Common myeloid progenitor, CD34-positive (primary cell): ENCODE measurements at regions not wholly inside any gene's neighbourhood (a gene's known extent, or its start where the extent isn't known, plus 50 kb on each side); places are given as distances from the start of the nearest gene placed in this dataset.

Source experiments
- CTCF ChIA-PET: fragments of 350-600 bp; sonication (Branson Sonifier 250); formaldehyde crosslinking; loops from one replicate; lab custom pipeline; 2021; ENCODE audit warnings: antibody characterized with exemption; lab: Charles Lee
- POLR2A ChIA-PET: fragments of 350-600 bp; sonication (Branson Sonifier 250); formaldehyde crosslinking; loops from one replicate; lab custom pipeline; 2021; ENCODE audit warnings: antibody characterized with exemption; lab: Charles Lee
- DNase-seq, 3 donors: peaks; one replicate each; pipeline versions ENCODE4 v3.0.0 to v3.0.0-alpha.2; 2013
- H3K27ac ChIP-seq, 2 experiments: 1 replicate in 1 of 2; 2 replicates in 1 of 2; pipeline ENCODE4 v1.7.0; 2013; ENCODE audit warnings: inconsistent platforms in 2 of 2, low read length in 2 of 2, mild to moderate bottlenecking in 2 of 2, low read depth in 1 of 2, moderate library complexity in 1 of 2; ENCODE audit not compliant: severe bottlenecking in 2 of 2, insufficient read depth in 1 of 2, poor library complexity in 1 of 2
- H3K27me3 ChIP-seq, 5 experiments: replicated peaks in 2 of 5; 1 replicate in 3 of 5; 2 replicates in 2 of 5; pipeline versions ENCODE4 v1.6.1 to v1.7.0; 2013; ENCODE audit warnings: low read length in 4 of 5, mild to moderate bottlenecking in 2 of 5, moderate library complexity in 2 of 5, inconsistent platforms in 1 of 5; ENCODE audit not compliant: insufficient read depth in 5 of 5, control insufficient read depth in 4 of 5
- H3K36me3 ChIP-seq, 4 experiments: 1 replicate in 2 of 4; 2 replicates in 2 of 4; pipeline versions ENCODE4 v1.6.1 to v1.7.0; 2013; ENCODE audit warnings: low read length in 3 of 4, control low read depth in 1 of 4, mild to moderate bottlenecking in 1 of 4; ENCODE audit not compliant: control insufficient read depth in 4 of 4, insufficient read depth in 4 of 4
- H3K4me1 ChIP-seq, 4 experiments: 1 replicate in 3 of 4; 2 replicates in 1 of 4; pipeline versions ENCODE4 v1.6.1 to v1.7.1; 2013; ENCODE audit warnings: low read length in 3 of 4, mild to moderate bottlenecking in 3 of 4, control low read depth in 1 of 4, inconsistent platforms in 1 of 4, moderate library complexity in 1 of 4; ENCODE audit not compliant: control insufficient read depth in 4 of 4, insufficient read depth in 4 of 4; ENCODE audit errors: control extremely low read depth in 1 of 4
- H3K4me3 ChIP-seq, 7 experiments: 1 replicate in 4 of 7; 2 replicates in 3 of 7; pipeline versions ENCODE4 v1.5.1 to v1.7.0; 2013; ENCODE audit warnings: mild to moderate bottlenecking in 7 of 7, low read length in 6 of 7, moderate library complexity in 6 of 7, inconsistent platforms in 2 of 7, low read depth in 2 of 7, control low read depth in 1 of 7; ENCODE audit not compliant: insufficient read depth in 4 of 7, control insufficient read depth in 1 of 7; ENCODE audit errors: extremely low read depth in 1 of 7
- H3K9me3 ChIP-seq, 5 experiments: 1 replicate in 4 of 5; 2 replicates in 1 of 5; pipeline versions ENCODE4 v1.6.1 to v1.7.1; 2013; ENCODE audit warnings: low read length in 4 of 5, mild to moderate bottlenecking in 2 of 5, inconsistent platforms in 1 of 5, low read depth in 1 of 5, moderate library complexity in 1 of 5; ENCODE audit not compliant: control insufficient read depth in 4 of 5, insufficient read depth in 2 of 5; ENCODE audit errors: control extremely low read depth in 1 of 5
- WGBS: methylation state at CpG from one replicate; pipeline ENCODE4 v1.1.5; 2013; ENCODE audit not compliant: insufficient coverage; 5-methylcytosine and 5-hydroxymethylcytosine counted together

DNA sequence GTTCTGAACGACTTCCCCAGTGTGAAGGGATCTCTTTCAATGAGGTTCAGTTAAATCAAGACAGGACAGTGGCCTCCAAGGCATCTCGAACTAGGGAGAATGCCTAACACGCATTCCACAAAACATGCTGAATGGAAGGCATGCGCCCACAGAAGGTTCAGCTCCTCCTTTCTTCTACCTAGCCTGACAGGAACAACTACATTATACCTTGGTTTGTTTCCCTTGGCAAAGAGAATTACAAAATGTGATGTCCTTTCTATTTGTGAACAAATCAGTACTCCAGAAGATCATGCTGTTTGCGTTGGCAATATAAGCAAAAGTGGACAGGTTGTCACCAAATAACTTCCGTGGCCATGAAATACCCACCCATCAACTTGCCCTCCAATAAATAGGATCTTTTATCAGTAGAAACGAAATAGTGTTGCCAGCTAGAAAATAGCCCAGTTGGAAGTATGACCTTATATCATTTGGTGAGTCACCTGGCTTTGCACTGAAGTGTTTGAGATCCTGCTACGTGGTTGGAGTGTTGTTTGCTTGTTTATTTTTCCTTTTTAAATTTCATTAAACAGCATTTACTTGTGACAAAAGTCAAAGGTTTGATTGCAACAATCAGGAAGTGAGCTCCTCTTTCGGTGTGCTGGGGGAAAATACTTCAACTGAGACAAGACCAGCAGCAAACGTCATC is 117.0 kb upstream of the FAM204A start:
- 59% methylated on average over 6 of the region's 10 CpGs for WGBS

DNA sequence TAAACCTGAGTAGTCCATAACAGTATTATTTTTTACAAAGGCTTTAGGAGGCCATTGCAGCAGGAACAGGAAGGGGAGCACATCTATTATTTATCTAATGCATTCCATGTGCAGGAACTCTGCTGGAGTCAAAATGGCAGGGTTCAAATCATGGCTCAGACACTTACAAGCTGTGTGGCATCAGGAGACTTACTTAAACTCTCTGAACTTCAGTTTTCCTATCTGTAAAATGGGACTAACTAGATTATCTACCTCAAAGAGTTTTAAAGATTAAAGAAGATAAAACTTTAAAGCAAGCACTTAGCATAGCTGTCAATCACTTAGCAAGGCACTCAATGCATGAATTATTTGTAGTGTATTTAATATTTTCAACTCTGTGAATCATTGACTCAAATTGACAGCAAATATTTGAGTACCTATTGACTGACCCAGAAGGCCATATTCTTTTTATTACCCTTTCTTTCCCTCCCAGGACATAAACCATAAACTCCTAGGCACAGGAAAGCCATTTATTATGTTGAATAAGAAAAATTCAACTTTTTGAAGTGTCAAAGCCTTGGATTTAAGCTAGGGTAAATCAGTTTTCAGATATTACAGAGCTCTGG is 115.8 kb upstream of the FAM204A start:
- DNase-seq: no peak
- ChIA-PET CTCF (interaction anchor here (0.9 to 3.0 kb wide), 6 partner anchors 14 to 962 kb away, joined by 3 to 16 read pairs (median 6); no protein-coding TSS in a partner anchor), POLR2A (no interaction called here)
- H3K27me3 ChIP-seq: peaks cover 3 to 21% (median 4%) of the 10 kb centered on the region in 5 experiments
- H3K4me1 ChIP-seq: peaks cover 0 to 3% (median 0%) of the 10 kb centered on the region in 4 experiments
- no peak overlapping the region for H3K4me3 ChIP-seq
- no peaks in the 10 kb centered on the region for H3K36me3 ChIP-seq
- no peak overlapping the region for H3K27ac ChIP-seq
- H3K9me3 ChIP-seq: peaks cover 0 to 2% (median 0%) of the 10 kb centered on the region in 5 experiments

More for the DNA sequence above, 117.0 kb upstream of the FAM204A start:
- peaks cover 3 to 25% (median 5%) of the 10 kb centered on the region in 5 experiments for H3K27me3 ChIP-seq
- DNase-seq: no peak
- H3K4me3 ChIP-seq: peak overlapping the region in 1 of 7 experiments; percentile 36
- H3K9me3 ChIP-seq: no peaks in the 10 kb centered on the region
- ChIA-PET CTCF (interaction anchor here (0.8 to 3.0 kb wide), 10 partner anchors 11 to 963 kb away, joined by 3 to 16 read pairs (median 8); no protein-coding TSS in a partner anchor), POLR2A (no interaction called here)
- no peaks in the 10 kb centered on the region for H3K36me3 ChIP-seq
- H3K27ac ChIP-seq: no peak overlapping the region
- peaks cover 0 to 3% (median 0%) of the 10 kb centered on the region in 4 experiments for H3K4me1 ChIP-seq

DNA sequence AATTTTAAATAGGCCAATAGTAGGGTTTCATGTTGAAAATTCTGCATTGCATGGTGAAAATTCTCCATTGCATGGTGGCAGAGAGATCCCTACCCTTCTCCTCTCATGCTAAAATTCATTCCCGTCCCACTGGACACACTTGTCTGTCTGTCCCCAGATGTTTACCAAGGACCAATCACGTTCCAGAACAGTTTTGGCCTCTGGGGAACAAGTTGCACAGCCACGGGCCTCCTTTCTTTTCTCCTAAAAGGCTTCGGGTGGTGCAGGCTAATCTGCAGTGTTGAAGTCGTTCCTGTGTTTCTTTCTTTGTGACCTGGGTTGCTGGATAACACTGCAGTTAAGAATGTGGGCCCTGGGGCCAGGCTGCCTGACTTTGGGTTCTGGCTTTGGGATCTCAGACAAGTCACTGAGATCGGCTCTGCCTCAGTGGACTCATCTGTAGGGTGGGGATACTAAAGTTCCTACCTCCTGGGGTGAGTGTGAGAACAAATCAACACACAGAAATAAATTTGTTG is 113.1 kb upstream of the FAM204A start:
- Histone ChIP-seq H3K36me3 (no peaks in the 10 kb centered on the region), H3K27ac (no peak overlapping the region), H3K27me3 (peaks cover 0 to 22% (median 6%) of the 10 kb centered on the region in 5 experiments), H3K4me1 (peaks cover 0 to 3% (median 0%) of the 10 kb centered on the region in 4 experiments), H3K9me3 (peaks cover 0 to 6% (median 0%) of the 10 kb centered on the region in 5 experiments), H3K4me3 (no peak overlapping the region)
- DNase-seq: no peak
- ChIA-PET CTCF (no interaction called here), POLR2A (no interaction called here)
- 79% methylated on average over 5 of the region's 6 CpGs for WGBS

DNA sequence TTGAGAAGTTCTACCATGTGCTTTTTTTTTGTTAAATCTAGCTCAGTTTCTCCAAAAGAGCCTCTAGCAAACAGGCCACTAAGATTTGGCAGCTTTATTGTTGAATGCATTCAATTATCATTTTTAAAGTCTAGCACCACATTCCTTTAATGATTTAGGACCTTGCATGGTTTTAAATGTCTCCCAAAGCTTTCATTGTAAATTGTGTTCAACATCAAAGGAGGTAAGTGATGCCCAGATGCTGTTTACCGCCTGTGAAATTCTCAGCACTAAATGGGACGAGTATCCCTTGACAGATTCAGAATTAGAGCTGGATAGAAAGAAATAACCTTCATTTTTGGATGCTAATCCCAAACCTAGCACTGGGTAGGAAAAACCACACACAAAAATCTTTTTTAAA is 112.1 kb upstream of the FAM204A start:
- CTCF ChIA-PET: no interaction called here
- no peak for DNase-seq
- no peaks in the 10 kb centered on the region for H3K36me3 ChIP-seq
- peaks cover under 1 to 30% (median 6%) of the 10 kb centered on the region in 5 experiments for H3K27me3 ChIP-seq
- H3K9me3 ChIP-seq: peaks cover 0 to 6% (median 0%) of the 10 kb centered on the region in 5 experiments
- H3K4me3 ChIP-seq: no peak overlapping the region
- H3K27ac ChIP-seq: no peak overlapping the region
- H3K4me1 ChIP-seq: no peaks in the 10 kb centered on the region
- POLR2A ChIA-PET: no interaction called here
- WGBS: 60% methylated on average over 2 of the region's 2 CpGs

DNA sequence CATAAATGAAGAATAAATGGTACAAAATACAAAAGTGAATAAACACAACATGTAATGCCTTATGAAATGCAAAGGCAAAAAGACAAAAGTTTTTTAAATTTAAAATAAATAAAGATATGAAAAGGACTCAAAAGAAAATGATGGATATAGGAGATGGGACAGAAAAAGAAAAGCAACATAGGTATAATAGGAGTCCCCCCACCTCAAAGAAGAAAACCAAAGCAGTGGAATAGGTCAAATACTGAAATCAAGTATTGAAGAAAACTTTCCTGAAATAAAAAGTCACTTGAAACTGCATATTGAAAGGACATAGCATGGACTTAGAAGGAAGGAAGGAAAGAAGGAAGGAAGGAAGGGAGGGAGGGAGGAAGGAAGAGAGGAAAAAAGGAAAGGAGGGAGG is 110.0 kb upstream of the FAM204A start:
- H3K27me3 ChIP-seq: peaks cover under 1 to 41% (median 4%) of the 10 kb centered on the region in 5 experiments
- H3K9me3 ChIP-seq: peaks cover 0 to 6% (median 0%) of the 10 kb centered on the region in 5 experiments
- POLR2A ChIA-PET: no interaction called here
- no peaks in the 10 kb centered on the region for H3K4me1 ChIP-seq
- H3K36me3 ChIP-seq: no peaks in the 10 kb centered on the region
- no peak for DNase-seq
- H3K4me3 ChIP-seq: no peak overlapping the region
- H3K27ac ChIP-seq: no peak overlapping the region
- CTCF ChIA-PET: no interaction called here

DNA sequence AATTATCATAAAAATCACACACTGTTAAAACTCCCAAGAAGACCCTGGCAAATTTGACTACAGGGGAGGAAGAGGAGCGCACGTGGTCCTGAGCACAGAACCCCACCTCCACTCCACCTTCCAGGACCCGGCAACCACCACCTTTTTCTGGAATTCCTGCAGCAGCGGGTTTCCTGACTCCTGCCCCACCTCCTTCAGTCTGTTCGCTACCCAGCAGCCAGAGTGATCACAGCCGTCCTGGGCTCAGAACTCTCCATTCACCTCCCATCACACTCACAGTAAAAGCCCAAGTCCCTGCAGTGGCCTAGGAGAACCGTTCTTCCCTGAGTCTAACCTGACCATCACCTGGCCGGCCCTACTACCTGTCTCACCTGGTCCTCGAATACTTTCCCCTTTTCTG is 107.4 kb upstream of the FAM204A start:
- Histone ChIP-seq H3K4me3 (no peak overlapping the region), H3K36me3 (no peaks in the 10 kb centered on the region), H3K9me3 (peaks cover 0 to 6% (median 0%) of the 10 kb centered on the region in 5 experiments), H3K27me3 (peaks cover 4 to 49% (median 9%) of the 10 kb centered on the region in 5 experiments), H3K4me1 (no peaks in the 10 kb centered on the region), H3K27ac (no peak overlapping the region)
- CTCF ChIA-PET: no interaction called here
- 66% methylated on average over 7 of the region's 9 CpGs for WGBS
- DNase-seq: no peak
- POLR2A ChIA-PET: no interaction called here

DNA sequence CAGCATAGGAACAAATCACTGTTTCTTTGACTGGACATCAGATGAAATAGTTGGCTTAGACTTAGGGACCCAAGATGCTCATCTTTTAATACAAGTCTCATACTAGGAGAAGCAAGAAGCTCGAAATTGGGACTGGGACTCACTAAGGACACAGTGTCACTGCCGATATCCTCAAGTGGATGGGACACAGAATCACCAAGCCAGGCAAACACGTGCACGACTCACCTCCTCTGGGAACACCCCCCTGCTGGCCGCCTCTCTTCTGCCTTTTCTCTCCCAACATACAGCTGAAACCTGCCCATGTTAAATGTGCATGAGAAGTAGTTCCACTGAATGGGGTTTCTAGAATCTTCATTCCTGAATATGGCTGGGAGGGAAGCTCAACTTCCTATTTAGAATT is 106.6 kb upstream of the FAM204A start:
- 73% methylated on average over 4 of the region's 5 CpGs for WGBS
- H3K27ac ChIP-seq: no peak overlapping the region
- H3K36me3 ChIP-seq: no peaks in the 10 kb centered on the region
- no peak for DNase-seq
- H3K4me3 ChIP-seq: no peak overlapping the region
- peaks cover 0 to 6% (median 0%) of the 10 kb centered on the region in 5 experiments for H3K9me3 ChIP-seq
- POLR2A ChIA-PET: no interaction called here
- no peaks in the 10 kb centered on the region for H3K4me1 ChIP-seq
- CTCF ChIA-PET: interaction anchor here (1.2 to 2.5 kb wide), 2 partner anchors 11 to 59 kb away, joined by 3 to 11 read pairs; no protein-coding TSS in a partner anchor
- H3K27me3 ChIP-seq: peaks cover 4 to 49% (median 9%) of the 10 kb centered on the region in 5 experiments
